ENCODE measurements at regions not wholly inside any gene's neighbourhood (a gene's known extent, or its start where the extent isn't known, plus 50 kb on each side); places are given as distances from the start of the nearest gene placed in this dataset.

GRCh38 chrX:25295466-25295865 lies 279.7 kb upstream of the ARX start:
- DNase-seq: no peak
- no peak overlapping the region for H3K4me3 Mint-ChIP-seq
- no peak overlapping the region for H3K27ac Mint-ChIP-seq
- intact Hi-C loops (cut with micrococcal nuclease): no loop called here
- no peaks in the 10 kb centered on the region for H3K27me3 Mint-ChIP-seq
- CTCF ChIA-PET: no interaction called here
- H3K36me3 Mint-ChIP-seq: no peaks in the 10 kb centered on the region
- H3K4me1 Mint-ChIP-seq (ENCODE audit: low read depth): no peaks in the 10 kb centered on the region
- H3K9me3 Mint-ChIP-seq: no peaks in the 10 kb centered on the region
- POLR2A ChIA-PET: no interaction called here

DNA sequence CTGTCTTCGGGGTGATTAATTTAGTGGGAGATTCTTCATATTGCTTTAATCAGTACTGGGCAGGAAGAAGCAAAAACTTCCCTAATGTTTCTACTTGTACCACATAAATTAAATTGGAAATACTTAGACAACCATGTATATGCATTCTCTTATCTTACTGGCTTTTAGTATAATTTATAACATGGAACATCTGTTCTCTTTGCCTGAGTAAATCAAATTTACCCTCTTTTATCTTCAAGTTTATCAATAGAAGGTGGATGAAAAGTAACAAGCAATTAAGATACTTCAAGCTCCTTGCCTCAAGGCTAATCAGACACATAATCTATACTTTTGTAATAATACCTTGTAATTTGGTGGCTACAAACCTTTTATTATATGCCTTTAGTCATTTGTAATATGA lies 274.4 kb upstream of the ARX start:
- ChIA-PET CTCF (no interaction called here), POLR2A (no interaction called here)
- Mint-ChIP-seq H3K27ac (no peak overlapping the region), H3K9me3 (no peaks in the 10 kb centered on the region), H3K4me1 (ENCODE audit: low read depth) (no peaks in the 10 kb centered on the region), H3K36me3 (no peaks in the 10 kb centered on the region), H3K4me3 (no peak overlapping the region), H3K27me3 (no peaks in the 10 kb centered on the region)
- no peak for DNase-seq
- intact Hi-C loops (cut with micrococcal nuclease): no loop called here

DNA sequence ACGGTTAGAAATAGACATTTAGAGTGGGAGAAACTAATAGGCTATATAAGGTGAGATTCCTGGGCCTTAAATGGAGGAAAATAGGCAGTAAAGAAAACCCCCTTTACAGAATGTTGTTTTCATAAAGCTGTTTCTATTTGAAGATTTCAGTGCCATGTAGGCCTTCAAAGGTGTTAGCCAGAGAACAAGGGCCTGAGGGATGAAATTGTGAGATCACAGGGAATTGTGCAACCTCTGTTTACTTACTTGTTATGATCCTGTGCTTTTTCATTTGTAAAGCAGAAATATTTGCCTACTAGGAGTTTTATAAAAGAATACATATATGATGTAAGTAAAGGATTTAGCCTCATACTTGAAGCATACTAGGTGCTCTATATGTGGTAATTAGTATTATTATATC lies 272.9 kb upstream of the ARX start:
- intact Hi-C loops (cut with micrococcal nuclease): no loop called here
- no peak overlapping the region for H3K4me3 Mint-ChIP-seq
- ChIA-PET POLR2A (no interaction called here), CTCF (no interaction called here)
- H3K27ac Mint-ChIP-seq: no peak overlapping the region
- DNase-seq: no peak
- no peaks in the 10 kb centered on the region for H3K4me1 Mint-ChIP-seq (ENCODE audit: low read depth)
- no peaks in the 10 kb centered on the region for H3K36me3 Mint-ChIP-seq
- no peaks in the 10 kb centered on the region for H3K9me3 Mint-ChIP-seq
- H3K27me3 Mint-ChIP-seq: no peaks in the 10 kb centered on the region

- H3K4me1 Mint-ChIP-seq (ENCODE audit: low read depth): no peaks in the 10 kb centered on the region
- intact Hi-C loops (cut with micrococcal nuclease): no loop called here
- H3K36me3 Mint-ChIP-seq: no peaks in the 10 kb centered on the region
- no peaks in the 10 kb centered on the region for H3K9me3 Mint-ChIP-seq
- H3K4me3 Mint-ChIP-seq: no peak overlapping the region
- H3K27ac Mint-ChIP-seq: no peak overlapping the region
- ChIA-PET CTCF (no interaction called here), POLR2A (no interaction called here)
- no peak for DNase-seq
- no peaks in the 10 kb centered on the region for H3K27me3 Mint-ChIP-seq
Observed at GRCh38 chrX:25287521-25287920, 271.8 kb upstream of the ARX start.

GRCh38 chrX:25285598-25285997 lies 269.8 kb upstream of the ARX start:
- no peaks in the 10 kb centered on the region for H3K27me3 Mint-ChIP-seq
- no peak overlapping the region for H3K4me3 Mint-ChIP-seq
- no peaks in the 10 kb centered on the region for H3K4me1 Mint-ChIP-seq (ENCODE audit: low read depth)
- no peak for DNase-seq
- ChIA-PET CTCF (no interaction called here), POLR2A (no interaction called here)
- H3K9me3 Mint-ChIP-seq: no peaks in the 10 kb centered on the region
- intact Hi-C loops (cut with micrococcal nuclease): no loop called here
- H3K36me3 Mint-ChIP-seq: no peaks in the 10 kb centered on the region
- no peak overlapping the region for H3K27ac Mint-ChIP-seq

DNA sequence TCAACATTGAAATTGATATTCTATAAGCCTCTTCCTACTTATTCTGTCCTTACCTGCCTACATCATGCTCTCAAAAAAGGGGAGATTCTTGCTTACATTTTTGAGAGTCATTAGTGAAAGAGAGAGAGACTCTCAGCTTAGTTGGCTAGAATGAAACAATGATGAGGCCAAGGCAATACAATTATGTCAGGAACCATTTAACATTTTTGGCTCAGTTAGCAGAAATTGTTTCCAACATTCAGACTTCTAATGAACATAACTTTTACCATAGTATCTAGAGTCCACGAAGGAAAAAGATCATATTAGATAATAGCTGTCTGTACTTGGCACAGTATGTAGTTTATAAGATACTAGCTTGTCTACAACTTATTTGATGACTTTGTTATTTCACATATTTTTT lies 263.7 kb upstream of the ARX start:
- Mint-ChIP-seq H3K4me3 (no peak overlapping the region), H3K36me3 (no peaks in the 10 kb centered on the region), H3K9me3 (no peaks in the 10 kb centered on the region), H3K4me1 (ENCODE audit: low read depth) (no peaks in the 10 kb centered on the region), H3K27me3 (no peaks in the 10 kb centered on the region), H3K27ac (no peak overlapping the region)
- ChIA-PET POLR2A (no interaction called here), CTCF (no interaction called here)
- DNase-seq: no peak
- intact Hi-C loops (cut with micrococcal nuclease): no loop called here

DNA sequence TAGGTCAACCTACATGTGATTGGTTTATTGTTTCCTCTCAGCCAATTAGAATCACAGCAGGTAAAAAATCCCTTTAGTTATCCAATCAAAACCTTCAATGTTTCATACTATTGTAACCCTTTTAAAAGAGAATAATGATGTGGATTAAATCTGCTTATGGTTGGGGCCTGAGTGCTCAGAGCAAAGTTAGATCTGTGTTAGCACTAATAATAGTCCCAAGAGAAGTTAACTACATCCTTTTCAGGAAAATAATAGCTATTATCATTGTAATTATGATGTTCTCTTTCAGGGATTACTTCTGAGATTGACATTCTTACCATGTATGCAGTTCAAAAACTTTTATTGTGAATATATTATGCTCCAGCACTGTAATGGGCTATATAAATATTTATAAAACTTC lies 262.6 kb upstream of the ARX start:
- H3K9me3 Mint-ChIP-seq: no peaks in the 10 kb centered on the region

GRCh38 chrX:25277574-25277973 lies 261.8 kb upstream of the ARX start:
- ChIA-PET POLR2A (no interaction called here), CTCF (no interaction called here)
- Mint-ChIP-seq H3K27ac (no peak overlapping the region), H3K36me3 (no peaks in the 10 kb centered on the region), H3K27me3 (no peaks in the 10 kb centered on the region), H3K9me3 (no peaks in the 10 kb centered on the region), H3K4me1 (ENCODE audit: low read depth) (no peaks in the 10 kb centered on the region), H3K4me3 (no peak overlapping the region)
- DNase-seq: no peak
- intact Hi-C loops (cut with micrococcal nuclease): no loop called here

More for the DNA sequence above, 262.6 kb upstream of the ARX start:
- Mint-ChIP-seq H3K36me3 (no peaks in the 10 kb centered on the region), H3K4me3 (no peak overlapping the region), H3K27ac (no peak overlapping the region), H3K4me1 (ENCODE audit: low read depth) (no peaks in the 10 kb centered on the region), H3K27me3 (no peaks in the 10 kb centered on the region)
- ChIA-PET CTCF (no interaction called here), POLR2A (no interaction called here)
- no peak for DNase-seq
- intact Hi-C loops (cut with micrococcal nuclease): no loop called here

DNA sequence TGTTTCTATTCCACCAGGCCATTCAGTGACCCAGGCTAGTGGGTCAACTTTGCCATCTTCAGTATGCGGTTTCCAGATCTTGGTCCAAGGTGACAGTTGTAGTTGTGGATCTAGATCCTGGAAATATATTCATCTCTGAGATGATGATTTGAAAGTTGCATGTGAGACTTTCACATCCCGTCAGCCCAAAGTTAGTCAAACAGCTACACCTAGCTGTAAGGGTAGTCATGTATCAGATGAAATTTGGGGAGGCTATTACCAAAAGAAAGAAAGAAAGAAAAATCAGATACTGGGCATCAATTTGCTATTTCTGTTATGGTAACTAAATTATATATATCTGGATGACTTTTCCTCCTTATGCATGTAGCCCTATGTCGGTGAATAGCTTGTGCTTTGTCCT lies 259.4 kb upstream of the ARX start:
- Mint-ChIP-seq H3K4me1 (ENCODE audit: low read depth) (no peaks in the 10 kb centered on the region), H3K27me3 (no peaks in the 10 kb centered on the region), H3K36me3 (no peaks in the 10 kb centered on the region), H3K27ac (no peak overlapping the region), H3K9me3 (no peaks in the 10 kb centered on the region), H3K4me3 (no peak overlapping the region)
- intact Hi-C loops (cut with micrococcal nuclease): no loop called here
- POLR2A ChIA-PET: no interaction called here
- no peak for DNase-seq
- CTCF ChIA-PET: no interaction called here

DNA sequence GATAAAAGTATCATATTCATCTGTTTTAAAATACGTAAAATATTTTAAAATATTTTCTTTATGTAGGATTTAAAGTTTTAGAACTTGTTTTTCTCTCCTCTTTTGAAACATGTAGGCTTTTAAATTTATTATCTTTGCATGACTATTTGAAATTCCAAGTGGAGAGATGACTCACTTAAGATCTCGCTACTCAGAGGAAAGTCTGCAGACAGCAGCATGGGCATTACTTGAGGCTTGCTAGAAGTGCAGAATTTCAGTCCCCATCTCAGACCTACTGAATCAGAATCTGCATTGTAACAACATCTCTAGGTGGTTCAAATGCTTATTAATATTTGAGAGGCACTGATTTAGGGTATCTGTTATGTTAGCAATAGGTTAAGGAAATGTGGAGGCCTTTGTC lies 225.7 kb upstream of the ARX start:
- Mint-ChIP-seq H3K9me3 (no peaks in the 10 kb centered on the region), H3K27me3 (no peaks in the 10 kb centered on the region), H3K36me3 (no peaks in the 10 kb centered on the region), H3K4me1 (ENCODE audit: low read depth) (no peaks in the 10 kb centered on the region), H3K4me3 (no peak overlapping the region), H3K27ac (no peak overlapping the region)
- intact Hi-C loops (cut with micrococcal nuclease): no loop called here
- ChIA-PET POLR2A (no interaction called here), CTCF (no interaction called here)
- no peak for DNase-seq

DNA sequence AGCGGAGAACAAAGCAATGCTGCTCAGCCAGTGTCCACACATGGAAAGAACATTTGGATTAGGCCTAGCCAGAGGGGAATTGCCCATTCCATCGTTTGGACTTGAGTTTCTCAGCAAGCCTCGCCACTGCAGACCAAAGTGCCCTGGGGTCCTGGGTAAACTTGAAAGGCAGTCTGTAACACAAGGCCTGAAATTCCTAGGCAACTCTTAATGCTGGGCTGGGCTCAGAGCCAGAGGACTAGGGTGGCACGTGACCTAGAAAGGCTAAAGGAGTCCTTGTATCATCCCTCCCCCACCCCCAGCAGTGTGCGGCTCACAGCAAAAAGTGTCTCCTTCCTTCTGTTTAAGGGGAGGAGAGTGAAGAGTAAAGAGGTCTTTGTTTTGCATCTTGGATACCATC lies 210.4 kb upstream of the ARX start:
- Mint-ChIP-seq H3K9me3 (no peaks in the 10 kb centered on the region), H3K4me1 (ENCODE audit: low read depth) (no peaks in the 10 kb centered on the region), H3K27ac (no peak overlapping the region), H3K4me3 (no peak overlapping the region), H3K27me3 (no peaks in the 10 kb centered on the region), H3K36me3 (no peaks in the 10 kb centered on the region)
- intact Hi-C loops (cut with micrococcal nuclease): no loop called here
- ChIA-PET POLR2A (no interaction called here), CTCF (no interaction called here)
- no peak for DNase-seq

DNA sequence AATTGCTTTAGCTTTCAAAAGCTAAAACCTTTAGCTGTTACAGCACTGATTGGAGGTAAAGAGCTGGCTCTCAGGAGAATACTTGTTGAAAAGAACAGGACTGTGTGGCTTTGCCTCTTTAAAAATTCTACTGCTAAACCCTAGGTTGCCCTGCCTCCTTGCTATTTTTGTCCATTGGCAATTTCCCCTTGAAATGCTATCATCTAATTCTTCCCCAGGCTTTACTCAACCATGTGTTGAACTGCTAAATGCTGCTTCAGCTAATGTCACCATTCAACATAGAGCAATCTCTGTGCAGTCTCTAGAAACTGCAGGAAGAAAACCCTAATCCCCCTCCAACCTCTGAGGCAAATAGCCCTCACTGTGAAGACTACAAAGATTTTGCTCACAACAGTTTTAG lies 203.7 kb upstream of the ARX start:
- Mint-ChIP-seq H3K27ac (no peak overlapping the region), H3K9me3 (no peaks in the 10 kb centered on the region), H3K4me1 (ENCODE audit: low read depth) (no peaks in the 10 kb centered on the region), H3K4me3 (no peak overlapping the region), H3K27me3 (peaks cover 2% of the 10 kb centered on the region), H3K36me3 (no peaks in the 10 kb centered on the region)
- ChIA-PET POLR2A (no interaction called here), CTCF (no interaction called here)
- intact Hi-C loops (cut with micrococcal nuclease): no loop called here
- no peak for DNase-seq

DNA sequence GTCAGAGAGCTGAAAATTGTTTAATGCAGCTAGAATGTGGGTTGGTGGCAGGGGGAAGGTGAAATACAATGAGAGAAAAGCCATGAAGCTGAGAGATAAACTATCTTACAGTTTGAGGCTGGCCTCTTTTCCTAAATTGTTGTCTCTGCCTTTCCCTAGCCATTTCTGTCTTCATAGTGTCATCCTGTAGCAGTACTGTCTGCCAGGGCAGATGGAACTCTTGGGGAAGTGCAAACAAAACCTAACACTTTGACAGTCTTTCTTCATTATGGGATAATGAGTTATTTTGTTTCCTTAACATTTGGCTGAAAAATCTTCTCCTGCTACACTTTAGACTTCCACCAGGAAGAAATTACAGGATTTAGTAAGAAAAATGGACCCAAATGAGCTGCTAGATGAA lies 197.8 kb upstream of the ARX start:
- POLR2A ChIA-PET: no interaction called here
- no peaks in the 10 kb centered on the region for H3K36me3 Mint-ChIP-seq
- peaks cover 2% of the 10 kb centered on the region for H3K27me3 Mint-ChIP-seq
- no peaks in the 10 kb centered on the region for H3K9me3 Mint-ChIP-seq
- no peak overlapping the region for H3K4me3 Mint-ChIP-seq
- no peak overlapping the region for H3K27ac Mint-ChIP-seq
- no peaks in the 10 kb centered on the region for H3K4me1 Mint-ChIP-seq (ENCODE audit: low read depth)
- DNase-seq: no peak
- intact Hi-C loops (cut with micrococcal nuclease): no loop called here
- CTCF ChIA-PET: no interaction called here

DNA sequence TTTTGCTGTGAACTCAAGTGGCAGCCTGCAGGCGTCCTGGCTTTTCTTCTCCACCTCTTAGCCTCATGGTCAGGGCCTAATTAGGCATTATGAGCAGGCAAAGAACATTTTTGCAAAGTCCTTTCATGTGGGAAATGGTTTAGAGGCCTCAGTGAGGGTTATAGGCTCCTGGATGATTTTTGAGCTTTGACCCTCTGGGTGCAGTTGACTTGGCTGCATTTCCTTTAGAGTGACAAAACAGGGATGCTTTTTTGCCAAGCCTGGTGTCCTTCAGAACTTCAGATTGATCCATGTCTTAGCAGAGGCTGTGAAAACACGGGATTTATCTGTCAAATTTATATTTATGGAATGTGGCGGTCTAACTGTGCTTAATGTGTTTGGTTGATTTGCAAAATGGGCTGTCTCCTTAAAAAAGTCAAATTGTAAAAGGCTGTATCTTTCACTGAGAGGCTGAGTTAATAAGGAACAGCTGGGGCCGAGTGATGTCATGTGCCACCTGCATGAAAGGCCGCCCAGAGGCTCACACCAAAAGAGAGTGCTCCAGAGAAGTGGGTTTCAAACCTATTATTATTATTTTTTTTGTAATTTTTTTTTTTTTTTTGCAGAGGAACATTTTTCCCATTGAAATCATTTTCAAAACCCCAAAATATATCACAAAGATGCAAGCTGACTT lies 192.2 kb upstream of the ARX start:
- POLR2A ChIA-PET: no interaction called here
- DNase-seq: no peak
- CTCF ChIA-PET: no interaction called here
- Mint-ChIP-seq H3K9me3 (no peaks in the 10 kb centered on the region), H3K27ac (no peak overlapping the region), H3K27me3 (no peaks in the 10 kb centered on the region), H3K4me3 (no peak overlapping the region), H3K36me3 (no peaks in the 10 kb centered on the region), H3K4me1 (ENCODE audit: low read depth) (no peaks in the 10 kb centered on the region)
- intact Hi-C loops (cut with micrococcal nuclease): no loop called here
